Activated naive CD4-positive, alpha-beta T cell treated with anti-CD3 and anti-CD28 coated beads, Interleukin-2, amount 50 U/mL, for 72 hours (primary cell): ENCODE measurements at regions not wholly inside any gene's neighbourhood (a gene's known extent, or its start where the extent isn't known, plus 50 kb on each side); places are given as distances from the start of the nearest gene placed in this dataset.

ENCODE experiments used
- ATAC-seq, 2 donors: fragments of 150-1000 bp; cut with Tn5 transposase; 2 replicates each; pipeline ENCODE4 v1.10.0; 2021; ENCODE audit warnings: mild to moderate bottlenecking in 2 of 2, moderate library complexity in 2 of 2
- DNase-seq, 2 donors: peaks; one replicate each; pipeline ENCODE4 v3.0.0; 2021 to 2022; ENCODE audit warnings: low spot score in 2 of 2
- H3K27ac Mint-ChIP-seq, 2 donors: one replicate each; pipeline ENCODE4 v1.8.0; 2022; ENCODE audit warnings: mild to moderate bottlenecking in 2 of 2, mixed read lengths in 2 of 2
- H3K36me3 Mint-ChIP-seq, 2 donors: one replicate each; pipeline ENCODE4 v1.8.0; 2022; ENCODE audit warnings: mixed read lengths in 2 of 2
- H3K9me3 Mint-ChIP-seq, 2 donors: one replicate each; pipeline ENCODE4 v1.8.0; 2022; ENCODE audit warnings: mixed read lengths in 2 of 2

DNA sequence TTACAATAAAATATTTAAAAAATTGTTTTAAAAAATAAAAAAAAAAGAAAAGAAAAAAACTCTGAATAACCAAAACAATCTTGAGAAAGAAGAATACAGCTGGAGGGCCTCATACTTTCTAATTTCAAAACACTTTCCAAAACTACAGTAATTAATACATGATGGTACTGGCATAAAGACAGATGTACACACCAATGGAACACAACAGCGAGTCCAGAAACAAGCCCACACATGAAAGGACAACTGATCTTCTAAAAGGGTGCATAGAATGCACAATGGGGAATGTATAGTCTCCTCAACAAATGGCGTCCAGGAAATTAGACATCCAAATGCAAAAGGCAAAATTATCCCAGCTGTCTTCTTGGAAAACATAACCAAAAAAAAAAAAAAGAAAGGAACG lies 99.6 kb downstream of the LURAP1L start:
- peaks cover 15 to 16% of the 10 kb centered on the region in 2 donors for H3K9me3 Mint-ChIP-seq
- DNase-seq = no peak
- H3K27ac Mint-ChIP-seq = no peak overlapping the region
- no peak for ATAC-seq
- no peaks in the 10 kb centered on the region for H3K36me3 Mint-ChIP-seq

DNA sequence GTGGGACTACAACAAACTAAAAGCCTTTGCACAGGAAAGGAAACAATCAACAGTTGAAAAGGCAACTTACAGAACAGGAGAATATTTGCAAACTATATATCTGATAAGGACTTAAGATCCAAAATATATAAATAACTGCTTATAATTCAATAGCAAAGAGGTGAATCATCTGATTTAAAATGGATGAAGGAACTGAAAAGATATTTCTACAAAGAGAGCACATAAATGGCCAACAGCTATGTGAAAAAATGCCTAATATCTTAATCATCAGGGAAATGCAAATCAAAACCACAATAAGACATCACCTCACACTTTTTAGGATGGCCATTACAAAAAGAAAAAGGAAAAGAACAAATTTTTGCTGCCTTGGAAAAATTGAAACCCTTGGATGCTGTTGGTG lies 100.4 kb downstream of the LURAP1L start:
- H3K27ac Mint-ChIP-seq = no peak overlapping the region
- H3K9me3 Mint-ChIP-seq = peaks cover 14% of the 10 kb centered on the region in 2 donors
- no peak for ATAC-seq

DNA sequence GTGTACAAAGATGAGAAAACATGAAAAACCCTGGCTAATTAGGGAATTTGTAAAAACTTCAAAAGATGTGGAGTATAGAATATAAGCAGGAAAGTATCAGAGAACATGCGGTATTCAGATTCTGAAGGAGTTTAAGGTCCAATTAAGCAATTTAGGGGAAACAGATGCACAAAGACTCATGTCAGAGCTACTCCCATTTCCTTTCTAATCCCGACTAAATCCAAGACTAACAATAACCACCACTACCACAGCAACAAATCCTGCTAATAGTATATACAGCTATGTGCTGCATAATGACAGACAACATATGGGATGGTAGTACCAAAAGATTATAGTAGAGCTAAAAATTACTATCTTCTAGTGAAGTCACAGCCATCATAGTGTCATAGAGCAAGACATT lies 102.1 kb downstream of the LURAP1L start:
- H3K36me3 Mint-ChIP-seq = no peaks in the 10 kb centered on the region
- ATAC-seq (no peak), DNase-seq (no peak)
- no peak overlapping the region for H3K27ac Mint-ChIP-seq
- peaks cover 13% of the 10 kb centered on the region in 2 donors for H3K9me3 Mint-ChIP-seq

More for the DNA sequence above, 100.4 kb downstream of the LURAP1L start:
- no peak for DNase-seq
- H3K36me3 Mint-ChIP-seq = no peaks in the 10 kb centered on the region

DNA sequence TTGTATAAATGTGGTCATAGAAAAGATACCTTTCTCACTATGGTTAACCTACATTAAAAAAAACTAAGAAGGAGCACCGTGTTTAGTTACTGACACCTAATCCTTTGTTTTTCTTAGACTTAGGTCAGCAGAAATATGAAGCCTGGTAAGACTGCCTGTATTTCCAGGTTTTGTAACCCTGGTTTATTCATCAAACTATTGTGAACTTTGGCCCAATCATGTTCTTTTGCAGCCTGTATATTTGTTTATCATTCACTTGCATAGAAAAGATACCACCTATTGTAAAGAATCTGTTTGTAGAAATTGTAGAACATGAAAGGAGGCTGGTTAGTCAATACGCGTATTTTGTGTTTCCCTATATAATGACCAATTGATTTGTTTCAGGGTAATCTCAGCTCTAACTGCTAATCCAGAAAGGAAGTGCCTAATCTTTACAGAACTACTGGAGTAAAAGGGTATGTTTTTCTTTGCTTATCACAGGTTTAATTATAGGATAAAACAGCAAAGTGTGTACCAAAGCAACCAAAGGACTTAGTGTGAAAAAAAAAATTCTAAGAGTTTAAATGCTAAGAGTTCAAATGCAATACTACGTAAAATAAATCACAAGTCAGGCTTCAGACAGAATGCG lies 103.6 kb downstream of the LURAP1L start:
- DNase-seq (no peak), ATAC-seq (no peak)
- Mint-ChIP-seq H3K27ac (no peak overlapping the region), H3K9me3 (peaks cover 4 to 7% of the 10 kb centered on the region in 2 donors), H3K36me3 (no peaks in the 10 kb centered on the region)

DNA sequence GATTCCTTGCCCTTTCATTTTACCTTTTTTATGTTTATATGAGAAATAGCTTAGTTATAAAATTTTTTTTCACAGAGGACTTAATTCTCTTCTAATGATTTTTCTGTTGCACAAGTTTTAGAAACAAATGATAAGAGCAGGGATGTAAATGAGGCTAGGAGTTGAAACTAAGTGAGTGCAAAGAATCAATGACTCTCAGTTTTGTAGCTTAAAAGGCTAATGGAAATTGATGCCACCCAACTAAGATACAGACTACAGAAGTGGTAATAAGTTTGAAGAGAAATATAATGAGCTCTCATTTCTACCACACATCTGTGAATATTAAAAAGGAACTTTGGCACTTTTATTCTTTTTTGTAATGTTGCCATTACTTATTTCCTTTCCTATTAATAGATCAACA lies 105.1 kb downstream of the LURAP1L start:
- Mint-ChIP-seq H3K9me3 (peaks cover 4 to 11% of the 10 kb centered on the region in 2 donors), H3K27ac (no peak overlapping the region), H3K36me3 (no peaks in the 10 kb centered on the region)
- DNase-seq (no peak), ATAC-seq (no peak)

DNA sequence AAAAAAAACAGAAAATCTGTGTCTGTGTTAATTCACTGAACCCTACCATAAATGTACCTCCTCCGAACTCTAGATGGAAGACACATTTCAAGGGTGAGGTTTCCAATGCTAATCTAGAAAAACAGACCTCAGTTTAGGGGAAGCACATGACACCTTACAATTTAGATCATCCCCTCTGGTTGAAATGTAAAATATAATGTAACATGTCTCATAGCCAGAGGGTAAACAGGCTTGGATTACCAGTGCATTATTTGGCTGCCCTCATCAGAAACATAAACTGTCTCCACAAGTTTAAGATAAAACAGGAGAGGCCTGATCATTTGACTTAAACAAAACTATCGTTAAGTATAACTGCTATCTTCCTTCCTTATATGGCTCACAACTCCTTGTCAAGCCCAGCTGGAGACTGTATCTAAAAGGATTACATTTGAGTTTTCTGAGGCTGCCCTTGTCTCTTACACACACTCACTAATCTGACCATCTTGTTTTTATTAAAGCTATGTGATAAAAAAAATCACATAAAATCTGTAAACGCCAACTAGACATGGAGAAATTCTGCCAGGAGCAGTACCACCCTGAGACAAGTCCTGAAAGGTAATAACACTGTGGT lies 105.7 kb downstream of the LURAP1L start:
- H3K36me3 Mint-ChIP-seq = no peaks in the 10 kb centered on the region

DNA sequence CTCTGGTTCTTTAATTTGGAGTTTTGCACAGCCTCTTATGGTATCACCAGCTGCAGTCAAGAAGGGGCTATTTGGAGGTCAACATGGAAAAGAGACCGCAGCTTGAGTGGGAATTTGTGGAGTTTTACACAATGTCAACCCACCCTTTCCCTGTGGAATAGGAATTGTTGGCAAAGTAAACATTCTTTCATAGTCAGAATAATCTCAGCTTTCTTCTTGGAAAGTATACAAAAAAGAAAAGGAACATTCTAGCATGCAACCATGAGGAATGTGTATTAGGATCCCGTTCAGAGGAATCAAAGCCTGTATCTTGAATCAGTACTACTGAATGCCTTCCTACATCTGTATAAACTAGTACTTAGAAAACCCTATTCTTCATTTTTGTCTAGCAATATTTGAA lies 107.6 kb downstream of the LURAP1L start:
- Mint-ChIP-seq H3K36me3 (peaks cover 0 to 5% of the 10 kb centered on the region in 2 donors), H3K27ac (no peak overlapping the region), H3K9me3 (peaks cover 10 to 13% of the 10 kb centered on the region in 2 donors)
- ATAC-seq (no peak), DNase-seq (no peak)

More for the DNA sequence above, 105.7 kb downstream of the LURAP1L start:
- ATAC-seq (no peak), DNase-seq (no peak)
- H3K27ac Mint-ChIP-seq = no peak overlapping the region
- peaks cover 4 to 12% of the 10 kb centered on the region in 2 donors for H3K9me3 Mint-ChIP-seq

DNA sequence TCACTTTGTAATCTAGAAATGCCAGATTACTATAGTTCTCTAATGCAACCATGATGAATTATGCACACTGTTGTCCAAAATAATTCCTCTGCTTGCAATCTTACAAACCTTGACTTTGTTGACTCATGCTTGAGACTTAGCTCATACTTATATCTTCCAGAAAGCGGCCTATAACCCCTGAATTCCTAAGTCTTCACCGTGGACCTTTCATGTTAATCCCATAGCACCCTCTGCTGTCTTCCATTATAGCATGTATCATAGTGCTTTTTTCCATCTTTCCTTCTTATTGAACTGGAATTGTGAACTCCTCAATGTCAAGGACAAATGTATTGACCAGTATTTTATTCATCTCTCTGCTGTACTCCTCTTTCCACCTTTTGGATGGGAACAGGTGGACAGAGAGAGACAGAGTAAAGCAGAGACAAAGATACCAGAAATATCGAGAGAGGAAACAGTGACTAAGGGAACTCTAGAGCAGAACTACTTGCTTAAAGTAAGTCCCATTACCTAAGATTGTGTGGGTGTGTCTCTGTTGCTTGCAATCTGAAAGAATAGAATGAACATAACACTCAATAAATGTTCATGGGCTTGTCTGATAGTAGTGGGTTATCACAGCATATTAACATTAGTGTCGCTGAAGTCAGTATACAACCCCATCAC lies 110.0 kb downstream of the LURAP1L start:
- DNase-seq = no peak
- H3K36me3 Mint-ChIP-seq = peaks cover 0 to 15% of the 10 kb centered on the region in 2 donors
- ATAC-seq = no peak

DNA sequence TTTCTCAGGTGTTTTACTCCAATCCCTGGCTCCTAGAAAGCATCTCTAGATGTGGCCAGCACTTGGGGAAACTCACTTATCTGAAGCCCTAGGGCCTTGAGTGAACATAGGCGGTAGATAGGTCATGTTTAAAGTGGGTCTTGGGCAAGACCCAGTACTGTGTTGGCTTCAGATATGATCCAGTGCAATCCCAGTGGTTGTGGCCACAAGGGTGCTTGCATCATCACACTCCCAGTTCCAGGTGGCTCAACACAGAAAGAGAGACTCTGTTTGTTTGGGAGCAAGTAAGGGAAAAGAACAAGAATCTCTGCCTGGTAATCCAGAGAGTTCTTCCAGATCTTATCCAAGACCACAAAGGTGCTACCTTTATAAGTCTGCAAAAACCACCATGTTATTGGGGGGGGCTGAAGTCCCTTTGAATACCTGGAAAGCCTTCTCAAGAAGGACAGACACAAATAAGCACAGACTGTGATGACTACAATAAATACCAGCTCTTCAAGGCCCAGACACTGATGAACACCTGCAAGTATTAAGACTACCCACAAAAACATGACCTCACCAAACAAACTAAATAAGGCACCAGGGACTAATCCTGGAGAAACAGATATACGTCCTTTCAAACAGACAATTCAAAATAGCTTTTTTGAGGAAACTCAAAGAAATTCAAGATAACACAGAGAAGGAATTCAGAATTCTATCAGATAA lies 114.7 kb downstream of the LURAP1L start:
- DNase-seq (no peak), ATAC-seq (no peak)
- H3K9me3 Mint-ChIP-seq = peaks cover 22 to 46% of the 10 kb centered on the region in 2 donors
- no peak overlapping the region for H3K27ac Mint-ChIP-seq
- peaks cover 0 to 22% of the 10 kb centered on the region in 2 donors for H3K36me3 Mint-ChIP-seq

More for the DNA sequence above, 110.0 kb downstream of the LURAP1L start:
- Mint-ChIP-seq H3K27ac (no peak overlapping the region), H3K9me3 (peaks cover 12 to 21% of the 10 kb centered on the region in 2 donors)

DNA sequence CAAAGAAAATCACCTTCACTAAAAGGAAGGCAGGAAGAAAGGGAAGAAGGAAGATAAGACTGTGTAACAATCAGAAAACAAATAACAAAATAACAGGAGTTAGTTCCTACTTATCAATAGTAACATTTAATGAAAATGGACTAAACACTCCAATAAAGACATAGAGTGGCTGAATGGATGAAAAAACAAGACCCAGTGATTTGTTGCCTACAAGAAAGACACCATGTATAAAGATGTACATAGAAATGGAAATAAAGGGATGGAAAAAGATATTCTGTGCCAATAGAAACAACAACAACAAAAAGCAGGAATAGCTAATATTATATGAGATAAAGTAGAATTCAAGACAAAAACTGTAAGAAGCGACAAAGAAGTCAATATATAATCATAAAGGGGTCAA lies 116.8 kb downstream of the LURAP1L start:
- no peak overlapping the region for H3K27ac Mint-ChIP-seq
- peaks cover 31 to 53% of the 10 kb centered on the region in 2 donors for H3K9me3 Mint-ChIP-seq
- ATAC-seq = no peak
- no peak for DNase-seq
- H3K36me3 Mint-ChIP-seq = peaks cover 0 to 22% of the 10 kb centered on the region in 2 donors

DNA sequence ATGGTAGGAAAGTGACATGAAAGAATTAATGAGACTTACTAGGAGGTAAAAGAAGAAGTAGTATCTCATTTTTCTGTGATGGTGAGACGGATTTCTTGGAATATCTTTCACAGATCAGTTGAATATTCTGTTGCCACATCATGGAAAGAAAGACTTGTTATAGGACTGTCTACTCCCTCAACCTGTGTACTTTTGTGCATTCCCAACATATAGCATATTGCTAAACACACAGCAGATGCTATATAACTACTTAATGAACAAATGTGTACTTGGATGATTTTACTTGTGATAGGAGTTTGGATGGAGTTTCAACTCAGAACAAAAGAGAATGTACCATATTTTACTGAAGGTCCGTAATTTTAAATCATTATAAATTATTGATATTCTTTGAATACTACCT lies 128.5 kb downstream of the LURAP1L start:
- H3K36me3 Mint-ChIP-seq = peaks cover 5 to 8% of the 10 kb centered on the region in 2 donors
- DNase-seq = no peak
- H3K9me3 Mint-ChIP-seq = peaks cover 29 to 34% of the 10 kb centered on the region in 2 donors
- H3K27ac Mint-ChIP-seq = no peak overlapping the region
- ATAC-seq = no peak

DNA sequence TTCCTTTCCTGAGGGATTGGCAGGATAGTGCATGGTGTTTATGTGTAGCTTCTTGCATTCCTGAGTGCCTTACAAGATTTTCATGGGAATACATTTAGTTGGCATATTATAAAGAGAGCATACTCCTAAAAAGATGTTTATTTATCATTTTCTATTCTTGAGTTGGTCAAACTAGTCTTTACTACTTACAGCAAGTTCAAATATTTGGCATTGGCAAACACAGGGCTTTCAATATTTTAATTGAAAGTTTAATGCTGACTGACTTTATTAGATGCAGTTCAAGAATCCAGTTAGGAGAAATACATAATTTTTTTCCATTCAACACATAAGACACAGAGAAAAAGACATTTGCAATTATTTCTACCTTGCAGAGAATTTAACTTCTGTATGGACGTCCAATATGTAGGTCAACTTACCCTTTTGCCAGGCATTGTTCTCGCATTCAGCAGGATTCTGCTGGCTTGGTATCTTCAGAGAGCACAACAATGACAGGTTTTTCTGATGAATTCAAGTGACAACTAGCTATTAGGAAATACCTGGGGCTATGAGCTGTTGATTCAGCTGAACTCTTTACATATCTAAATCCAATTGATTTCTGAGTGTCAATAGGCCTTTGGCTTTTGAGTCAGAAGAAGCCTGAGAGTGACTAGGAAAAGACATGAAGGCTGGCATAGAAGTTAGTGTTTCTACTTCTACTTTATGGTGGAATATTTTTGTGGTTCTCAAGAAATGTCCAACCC lies 129.6 kb downstream of the LURAP1L start:
- ATAC-seq (no peak), DNase-seq (no peak)
- H3K9me3 Mint-ChIP-seq = peaks cover 23 to 28% of the 10 kb centered on the region in 2 donors
- peaks cover 5 to 8% of the 10 kb centered on the region in 2 donors for H3K36me3 Mint-ChIP-seq
- no peak overlapping the region for H3K27ac Mint-ChIP-seq

DNA sequence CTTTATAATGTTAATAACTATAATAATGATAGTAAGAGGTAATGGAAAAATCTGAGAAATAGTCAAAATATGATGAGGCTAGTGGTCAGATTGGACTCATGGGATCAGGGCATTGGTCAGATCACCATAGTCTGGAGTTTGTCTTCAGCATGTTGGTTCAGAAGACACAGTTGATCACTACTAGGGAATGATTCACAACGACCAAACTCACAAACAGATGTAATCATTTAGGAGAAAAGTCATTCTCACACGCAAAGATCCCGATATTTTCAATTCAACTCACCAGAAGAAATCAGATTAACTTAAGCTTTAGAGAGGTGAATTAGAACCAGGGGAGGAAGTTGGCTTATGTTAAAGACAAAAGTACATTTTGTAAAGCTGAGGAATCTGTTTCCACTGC lies 131.8 kb downstream of the LURAP1L start:
- H3K9me3 Mint-ChIP-seq = peaks cover 19 to 21% of the 10 kb centered on the region in 2 donors
- peaks cover 5 to 6% of the 10 kb centered on the region in 2 donors for H3K36me3 Mint-ChIP-seq
- no peak for ATAC-seq
- DNase-seq = no peak
- H3K27ac Mint-ChIP-seq = no peak overlapping the region

DNA sequence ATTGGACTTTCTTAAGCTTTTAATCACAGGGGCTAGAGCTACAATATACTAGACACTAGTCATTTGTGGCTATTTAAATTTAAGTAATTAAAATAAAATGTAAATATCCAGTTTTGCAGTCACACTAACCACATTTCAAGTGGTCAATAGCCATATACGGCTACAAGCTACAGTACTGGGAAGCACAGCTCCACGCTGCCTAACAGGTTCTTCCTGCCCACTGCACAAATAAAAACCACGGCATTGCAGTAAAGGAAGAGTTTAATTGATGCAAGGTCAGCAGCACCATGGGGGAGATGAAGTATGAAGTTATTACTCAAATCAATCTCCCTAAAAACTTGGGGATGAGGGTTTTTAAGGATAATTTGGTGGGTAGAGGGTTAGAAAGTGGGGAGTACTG lies 134.1 kb downstream of the LURAP1L start:
- DNase-seq (no peak), ATAC-seq (no peak)
- Mint-ChIP-seq H3K27ac (no peak overlapping the region), H3K36me3 (no peaks in the 10 kb centered on the region), H3K9me3 (peaks cover 10 to 12% of the 10 kb centered on the region in 2 donors)

DNA sequence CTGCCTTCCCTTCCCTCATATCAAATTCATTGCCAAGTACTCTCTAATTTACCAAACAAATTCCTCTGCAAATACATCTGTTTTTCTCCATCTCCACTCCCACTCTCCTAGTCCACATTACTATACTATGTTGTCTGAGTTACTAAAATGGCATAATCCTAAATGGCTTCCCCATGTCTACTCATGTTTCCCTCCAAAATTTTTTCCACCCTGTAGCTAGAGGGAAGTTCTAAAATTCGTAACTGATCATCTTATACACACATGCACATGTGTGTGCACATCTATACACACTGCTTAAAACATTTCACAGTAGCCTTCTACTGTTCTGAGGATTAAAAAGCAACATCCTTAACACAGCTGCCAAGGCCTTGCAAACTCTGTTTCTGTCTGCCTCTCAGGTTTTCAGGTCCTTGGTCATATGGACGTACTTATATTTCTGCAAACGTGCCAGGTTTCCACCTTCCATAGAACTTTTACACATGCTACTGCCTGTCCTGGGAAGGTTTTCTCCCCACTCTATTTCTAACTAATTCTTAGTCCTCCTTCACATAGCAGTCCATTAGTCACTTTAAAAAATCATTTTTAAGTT lies 140.6 kb downstream of the LURAP1L start:
- Mint-ChIP-seq H3K27ac (no peak overlapping the region), H3K9me3 (peaks cover 24 to 27% of the 10 kb centered on the region in 2 donors), H3K36me3 (no peaks in the 10 kb centered on the region)
- DNase-seq = no peak
- no peak for ATAC-seq

DNA sequence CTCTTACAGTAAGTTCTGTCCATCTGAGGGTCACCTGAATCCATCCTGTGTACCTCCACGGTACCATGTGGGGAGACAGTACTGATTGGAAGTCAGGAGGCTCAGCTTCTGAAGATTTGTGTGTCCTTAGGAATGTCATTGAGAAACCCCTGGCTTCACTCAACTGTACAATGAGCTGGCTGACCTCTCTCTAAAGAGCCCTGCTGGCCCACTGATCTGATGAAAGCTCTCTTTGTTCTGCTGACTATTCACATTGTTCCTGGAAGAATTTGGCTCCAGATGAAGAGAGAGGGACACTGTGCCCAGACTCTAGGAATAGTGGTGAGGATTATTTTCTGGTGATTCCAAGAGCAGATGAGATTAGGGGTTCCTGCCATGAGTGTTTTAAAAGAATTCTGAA lies 141.2 kb downstream of the LURAP1L start:
- peaks cover 24 to 27% of the 10 kb centered on the region in 2 donors for H3K9me3 Mint-ChIP-seq
- no peaks in the 10 kb centered on the region for H3K36me3 Mint-ChIP-seq
- ATAC-seq (no peak), DNase-seq (no peak)
- H3K27ac Mint-ChIP-seq = no peak overlapping the region
